Right renal cortex interstitium (tissue), 3 donors: ENCODE measurements at regions not wholly inside any gene's neighbourhood (a gene's known extent, or its start where the extent isn't known, plus 50 kb on each side); places are given as distances from the start of the nearest gene placed in this dataset.

Source experiments
- DNase-seq, 3 donors: peaks; one replicate each; pipeline ENCODE4 v3.0.0-alpha.2; 2013; ENCODE audit warnings: low read depth in 3 of 3, low spot score in 2 of 3

DNA sequence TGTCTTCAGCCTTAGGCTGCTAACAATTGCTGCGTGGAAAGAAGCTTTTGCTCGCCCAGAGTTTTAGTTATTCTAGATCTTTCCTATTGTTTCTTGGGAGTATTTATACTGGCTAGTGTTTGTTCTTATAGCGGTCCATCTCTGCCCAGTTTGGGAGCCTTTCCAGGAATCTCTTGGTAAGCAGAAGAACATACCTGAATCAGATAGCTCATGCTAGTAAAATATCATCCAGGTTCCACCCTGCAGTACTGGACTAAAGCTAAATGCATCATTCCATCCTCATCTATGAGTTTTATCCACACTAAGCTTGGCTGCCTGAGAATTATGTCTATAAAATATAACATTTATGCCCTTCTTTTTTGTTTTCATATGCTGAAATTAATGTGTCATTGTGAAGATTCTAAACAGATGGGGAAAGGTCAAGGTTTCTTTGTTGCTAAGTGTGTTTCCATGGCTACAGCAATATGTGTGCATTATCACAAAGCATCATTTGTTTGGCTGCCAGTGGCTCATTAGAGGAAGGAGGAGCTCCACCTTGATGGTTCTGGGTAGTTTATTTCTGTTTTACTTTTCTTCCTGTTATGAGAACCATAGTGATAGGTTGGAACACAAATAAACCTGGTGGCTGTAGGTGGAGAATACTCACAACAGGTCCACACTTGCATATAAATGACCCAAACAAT lies 182.8 kb downstream of the PIK3C3 start:
- no peak for DNase-seq

DNA sequence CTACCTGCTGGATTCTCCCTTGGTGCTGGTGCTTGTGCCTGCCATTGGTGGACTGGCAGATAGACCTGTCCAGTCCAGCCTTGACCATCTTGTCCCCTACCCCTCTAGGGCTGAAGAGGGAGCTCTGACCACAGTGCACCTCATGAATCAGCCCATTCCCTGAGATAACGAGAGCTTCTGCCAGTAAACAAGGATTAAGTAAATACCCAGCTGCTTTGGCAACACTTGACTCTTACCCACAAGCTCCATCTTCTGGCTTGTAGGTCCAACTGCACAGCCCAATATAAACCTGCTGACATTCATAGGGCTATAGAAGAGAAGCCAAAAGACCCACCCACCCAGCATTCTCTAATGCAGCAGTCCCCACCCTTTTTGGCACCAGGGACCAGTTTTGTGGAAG lies 186.4 kb downstream of the PIK3C3 start:
- no peak for DNase-seq

DNA sequence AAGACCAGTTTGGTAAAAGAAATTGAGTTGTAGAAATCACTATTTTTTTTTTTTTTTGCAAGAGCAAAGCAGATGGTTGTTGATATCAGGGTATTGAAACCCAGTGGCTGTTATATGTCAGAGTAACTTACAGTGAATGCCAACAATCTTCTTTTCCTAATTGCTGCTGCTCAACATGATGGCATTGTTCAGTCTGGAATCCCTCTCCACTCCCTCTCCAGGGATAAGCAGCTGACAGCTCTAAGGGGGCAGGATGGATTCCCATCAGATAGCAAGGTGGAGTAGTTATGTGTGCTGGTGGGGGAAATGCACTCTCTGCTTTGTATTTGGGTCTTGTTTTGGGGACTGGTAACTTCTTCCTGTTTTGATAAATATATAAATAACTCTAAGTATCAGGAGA lies 200.0 kb downstream of the PIK3C3 start:
- DNase-seq = no peak

DNA sequence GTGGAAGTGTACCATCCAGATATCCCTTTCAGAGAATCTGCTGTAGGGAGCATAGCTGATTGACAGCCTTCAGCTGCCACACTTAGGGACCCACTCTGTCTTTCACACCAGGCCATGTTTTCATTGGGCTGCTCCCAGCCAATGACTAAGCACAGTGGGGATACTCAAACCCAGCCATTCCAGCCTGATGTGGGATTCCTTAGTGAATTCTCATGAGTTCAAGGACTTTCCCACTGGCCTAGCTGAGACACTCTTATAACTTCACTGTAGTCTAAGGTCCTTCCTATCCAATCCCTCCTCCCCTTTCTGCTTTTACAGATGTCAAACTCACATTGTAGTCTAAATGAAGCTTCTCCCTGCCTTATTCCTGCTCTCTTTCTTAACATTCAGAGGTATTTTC lies 201.2 kb downstream of the PIK3C3 start:
- DNase-seq = no peak

DNA sequence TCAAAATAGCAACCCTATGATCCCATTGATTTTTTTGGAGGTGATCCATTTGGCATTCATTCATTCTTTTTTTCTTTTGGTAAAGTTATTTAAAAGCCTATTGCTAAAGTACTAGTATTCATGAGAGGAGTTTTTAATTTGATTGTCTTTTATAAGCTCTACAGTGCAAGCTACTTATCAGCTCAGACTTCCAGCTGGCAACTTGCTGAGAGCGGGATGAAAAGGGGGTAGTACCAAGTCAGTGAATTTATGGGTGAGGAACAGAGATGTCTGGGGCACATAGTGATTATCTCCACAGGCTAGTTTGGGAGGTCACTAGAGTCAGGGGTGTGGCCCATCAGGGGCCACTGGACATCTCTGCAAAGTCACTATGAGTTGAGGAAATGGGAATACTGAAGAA lies 202.4 kb downstream of the PIK3C3 start:
- no peak for DNase-seq

DNA sequence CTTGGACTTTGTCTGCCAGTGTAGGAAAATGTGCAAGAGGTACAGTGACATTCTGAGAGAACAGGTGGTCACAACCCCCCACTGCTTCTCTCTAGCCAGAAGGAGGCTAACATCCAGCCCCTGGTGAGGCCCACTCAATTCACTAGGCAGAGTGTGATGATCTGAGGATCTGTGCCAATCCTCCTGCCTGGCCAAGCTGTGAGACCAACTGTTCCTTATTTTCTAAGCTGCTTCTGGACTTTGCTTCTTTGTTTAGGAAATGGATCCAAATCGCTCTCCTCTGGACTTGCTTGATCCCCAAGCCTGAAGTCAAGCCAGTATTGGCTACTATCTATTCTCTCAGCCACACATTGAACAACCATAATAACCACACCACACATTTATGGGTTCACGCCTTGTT lies 202.8 kb downstream of the PIK3C3 start:
- DNase-seq = no peak

DNA sequence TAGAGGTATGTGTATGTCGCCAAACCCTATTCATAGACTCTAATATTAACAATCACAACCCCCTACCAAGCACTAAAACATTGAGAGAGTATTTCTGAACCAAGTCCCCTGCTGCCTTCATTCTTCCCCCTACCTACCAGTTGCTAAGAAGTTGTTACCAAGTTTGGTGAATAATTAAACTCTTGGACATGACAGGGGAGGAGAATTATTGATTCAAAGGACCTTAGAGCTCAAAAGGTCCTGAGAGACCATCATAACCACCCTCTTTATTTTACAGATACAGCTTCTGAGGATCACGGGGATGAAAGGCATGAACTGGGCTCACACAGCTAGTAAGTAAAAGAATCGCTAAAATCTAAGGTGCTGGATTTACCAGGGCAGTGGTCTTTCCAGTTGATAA lies 204.1 kb downstream of the PIK3C3 start:
- no peak for DNase-seq

DNA sequence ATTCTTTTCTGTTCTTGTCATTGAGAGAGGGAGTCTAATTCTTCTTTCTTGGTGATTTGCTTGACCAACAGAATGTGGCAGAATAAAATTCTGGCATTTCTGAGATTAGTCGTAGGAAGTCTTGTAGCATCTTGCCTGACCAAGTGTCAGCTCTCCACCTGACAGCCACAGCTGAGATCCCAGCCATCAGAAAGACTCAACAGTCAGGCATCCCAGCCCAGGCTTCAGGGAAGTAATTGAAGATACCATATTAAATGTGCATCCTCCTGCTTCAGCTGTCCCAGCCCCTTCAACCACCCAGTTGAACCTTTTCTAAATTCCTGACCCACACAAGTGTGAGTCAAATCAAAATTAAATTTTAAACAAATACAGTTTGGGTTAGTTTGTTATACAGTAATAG lies 208.3 kb downstream of the PIK3C3 start:
- no peak for DNase-seq

DNA sequence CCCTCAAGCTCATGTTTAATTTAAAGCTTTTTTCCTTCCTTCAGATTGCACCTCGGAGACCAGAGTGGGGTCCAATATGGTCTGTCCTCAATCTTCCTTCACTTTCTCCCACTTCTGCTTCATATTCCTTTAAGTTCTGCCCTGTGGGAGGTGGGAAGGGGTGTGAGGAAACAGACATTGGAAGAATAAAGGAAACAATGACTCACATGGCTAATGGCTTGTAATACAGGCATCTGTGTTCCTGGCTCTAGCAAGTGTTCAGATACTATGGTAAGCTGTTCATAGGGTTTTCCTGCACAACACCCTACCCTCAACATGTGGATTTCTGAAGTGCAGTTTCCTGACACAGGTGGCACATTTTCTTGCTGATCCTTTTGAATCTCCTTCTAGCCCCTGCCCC lies 209.5 kb downstream of the PIK3C3 start:
- DNase-seq = no peak

DNA sequence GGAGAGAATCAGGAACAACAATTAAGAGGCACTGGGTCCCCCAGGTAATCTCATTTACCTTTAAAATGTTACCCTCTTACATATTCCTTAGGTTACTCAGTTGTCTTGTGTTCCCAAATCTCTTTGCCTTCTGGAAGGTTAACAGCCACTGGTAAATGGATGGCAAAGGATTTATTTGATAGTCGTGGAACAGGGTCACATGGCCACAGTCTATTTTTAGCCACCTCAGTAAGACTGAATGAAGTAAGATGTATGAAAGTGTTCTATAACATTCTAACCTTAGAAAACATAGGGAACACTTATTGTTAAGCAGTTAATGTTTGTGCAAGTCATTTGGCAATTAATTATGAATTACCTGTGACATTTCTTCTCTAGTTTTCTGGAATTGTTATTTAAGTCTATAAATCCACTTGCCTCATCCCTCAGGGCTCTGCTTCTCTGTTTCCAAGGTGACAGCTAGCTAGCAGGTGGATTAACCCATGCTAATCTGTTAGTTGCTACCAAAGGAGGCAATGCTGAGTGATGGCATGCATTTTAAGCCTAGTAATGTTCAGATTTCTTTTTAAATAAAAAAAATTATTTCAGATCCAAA lies 211.0 kb downstream of the PIK3C3 start:
- DNase-seq = no peak

DNA sequence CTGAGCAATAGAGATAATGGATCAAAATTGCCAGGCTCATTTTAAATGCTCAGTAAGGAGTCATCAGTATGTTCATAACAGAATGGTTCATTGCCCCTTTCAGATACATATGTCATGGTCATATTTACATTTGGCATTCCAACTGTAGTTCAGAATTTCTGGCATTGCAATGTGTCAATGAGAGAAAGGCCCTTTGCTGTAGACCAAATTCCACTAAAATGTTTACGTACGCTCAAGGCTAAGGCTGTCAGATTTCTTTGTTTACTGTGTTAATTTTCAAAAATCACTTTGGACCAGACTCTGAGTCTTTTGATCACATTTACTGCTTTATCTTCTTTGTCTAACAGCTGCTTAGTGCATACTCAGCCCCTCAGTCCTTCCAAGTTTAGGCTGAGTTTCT lies 213.5 kb downstream of the PIK3C3 start:
- DNase-seq = no peak

DNA sequence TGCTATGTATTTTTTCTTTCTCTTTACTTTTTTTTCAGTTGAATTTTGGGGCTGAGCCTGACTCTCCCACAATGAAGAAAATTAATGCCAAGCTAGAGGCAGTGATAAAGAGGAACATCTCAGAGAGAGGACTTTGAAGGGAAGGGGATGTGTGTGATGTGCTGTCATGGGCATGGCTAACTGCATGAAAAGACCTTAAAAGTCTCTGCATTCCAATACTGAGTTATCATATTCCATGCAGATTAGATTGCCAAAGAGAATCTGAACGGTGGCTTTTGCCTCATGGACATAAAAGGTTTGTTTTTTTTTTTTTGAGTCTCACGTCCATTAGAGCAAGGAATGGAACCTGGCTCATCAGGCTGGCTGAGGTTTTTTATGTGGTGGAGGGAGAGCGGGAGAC lies 213.9 kb downstream of the PIK3C3 start:
- DNase-seq = no peak

DNA sequence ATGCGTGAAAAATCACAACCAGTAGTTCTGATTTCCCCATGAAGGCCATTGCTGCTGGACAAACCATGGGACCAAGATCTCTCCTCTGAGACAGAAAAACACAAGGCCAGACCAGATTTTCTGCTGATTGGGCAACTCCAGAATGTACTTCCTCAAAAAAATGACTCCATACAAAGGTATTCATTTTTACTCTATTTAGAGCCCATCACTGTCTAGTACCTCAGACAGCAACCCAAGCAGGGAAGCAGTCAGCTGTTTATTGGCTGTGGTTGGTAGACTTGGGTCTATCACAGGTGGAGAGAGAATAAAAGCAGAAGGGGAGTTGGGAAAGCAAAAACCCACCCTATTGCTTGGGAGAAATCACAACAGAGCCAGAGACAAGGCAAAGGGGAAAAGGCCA lies 219.9 kb downstream of the PIK3C3 start:
- DNase-seq = peak; percentile 23 to 41 (median 36)

DNA sequence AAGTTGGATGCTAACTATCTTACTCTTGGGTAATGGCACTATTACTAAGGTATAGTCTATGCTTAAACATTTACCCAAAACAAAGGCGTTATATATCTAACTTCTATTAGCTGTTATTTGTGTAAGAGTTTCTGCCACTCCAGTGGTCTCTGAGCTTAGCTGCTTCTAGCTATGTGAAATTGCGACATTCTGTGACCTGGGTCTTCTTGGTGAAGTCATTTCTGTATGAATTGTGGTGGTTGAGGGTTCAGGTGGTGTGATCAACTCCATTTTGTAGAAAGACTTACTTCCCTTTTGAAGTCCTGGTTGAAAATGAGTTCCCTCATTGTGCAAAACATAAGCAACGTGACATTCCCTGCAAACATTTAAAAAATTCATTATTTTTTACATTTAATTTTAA lies 221.6 kb downstream of the PIK3C3 start:
- no peak for DNase-seq

DNA sequence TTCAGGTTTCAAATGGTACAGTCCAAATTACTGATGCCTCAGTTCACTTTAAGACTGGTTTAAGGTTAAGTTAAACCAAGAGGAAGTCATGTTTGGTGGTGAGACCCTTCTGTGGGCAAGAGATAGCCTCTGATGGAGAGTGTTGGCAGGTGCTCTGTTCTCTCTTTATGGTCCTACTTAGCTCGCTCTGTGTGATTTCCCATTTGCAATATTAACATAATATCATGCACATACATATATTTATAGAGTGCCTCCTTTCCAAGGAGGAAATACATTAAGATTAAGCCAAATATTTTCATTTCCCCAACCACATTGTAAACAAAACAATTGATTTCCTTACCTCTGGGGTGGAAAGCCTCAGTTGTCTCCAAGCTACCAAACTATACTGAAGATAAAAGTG lies 222.4 kb downstream of the PIK3C3 start:
- DNase-seq = no peak

DNA sequence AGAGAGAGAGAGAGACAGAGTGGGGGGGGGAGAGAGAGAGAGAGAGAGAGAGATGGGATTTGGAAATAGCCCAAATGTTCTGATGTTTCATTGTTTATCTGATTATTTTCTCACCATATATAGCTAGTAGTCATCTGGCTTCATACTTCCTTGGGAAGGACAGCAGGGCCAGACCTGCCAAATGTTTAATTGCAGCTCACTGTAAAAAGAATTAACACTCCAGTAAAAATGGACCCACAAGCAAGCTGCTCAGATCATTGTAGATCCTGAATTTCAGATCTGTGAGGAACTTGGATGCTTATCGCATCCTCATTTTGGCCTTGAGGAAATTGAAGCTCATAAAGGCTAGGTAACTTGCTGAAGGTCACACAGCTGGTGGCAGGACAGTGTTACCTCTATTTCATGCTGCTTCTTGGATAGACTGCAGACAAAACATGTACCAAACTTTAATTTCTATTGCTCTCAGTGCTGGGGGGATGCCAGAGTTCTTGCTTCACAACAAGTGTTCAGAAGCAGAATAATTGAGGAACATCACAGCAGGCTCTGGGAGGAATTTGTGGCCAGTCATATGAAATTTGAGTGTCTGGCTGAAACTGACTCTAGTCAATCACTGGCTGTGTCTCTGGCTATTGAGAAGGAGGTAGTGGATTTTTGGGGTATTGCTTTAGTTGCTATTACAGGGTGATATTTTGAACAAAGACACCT lies 223.5 kb downstream of the PIK3C3 start:
- no peak for DNase-seq

DNA sequence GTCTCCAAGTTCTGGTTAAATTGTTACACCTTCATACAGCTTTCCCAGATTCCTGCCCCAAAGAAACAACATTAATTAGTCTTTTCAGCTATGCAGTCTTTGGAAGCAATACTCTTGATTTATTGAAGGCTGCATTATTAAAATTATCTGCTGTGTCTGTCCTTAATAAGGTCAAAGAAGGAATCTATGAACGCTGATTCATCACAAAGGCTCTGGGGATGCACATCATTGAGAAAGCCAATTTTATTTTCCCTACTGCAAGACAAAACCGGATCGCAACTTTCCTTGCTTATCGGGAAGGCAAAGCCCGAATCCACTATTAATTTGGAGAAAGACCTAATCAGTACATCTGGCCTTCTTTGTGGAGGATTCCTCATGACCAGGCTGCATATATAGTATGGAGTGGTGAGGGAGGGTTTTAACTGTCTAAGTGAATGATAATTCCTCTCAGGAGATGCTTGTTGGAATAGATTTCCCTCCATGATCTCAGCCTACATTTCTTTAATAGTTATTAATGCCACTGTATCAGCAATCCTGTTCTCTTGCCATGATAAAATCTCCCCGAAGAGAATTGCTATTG lies 224.6 kb downstream of the PIK3C3 start:
- no peak for DNase-seq

DNA sequence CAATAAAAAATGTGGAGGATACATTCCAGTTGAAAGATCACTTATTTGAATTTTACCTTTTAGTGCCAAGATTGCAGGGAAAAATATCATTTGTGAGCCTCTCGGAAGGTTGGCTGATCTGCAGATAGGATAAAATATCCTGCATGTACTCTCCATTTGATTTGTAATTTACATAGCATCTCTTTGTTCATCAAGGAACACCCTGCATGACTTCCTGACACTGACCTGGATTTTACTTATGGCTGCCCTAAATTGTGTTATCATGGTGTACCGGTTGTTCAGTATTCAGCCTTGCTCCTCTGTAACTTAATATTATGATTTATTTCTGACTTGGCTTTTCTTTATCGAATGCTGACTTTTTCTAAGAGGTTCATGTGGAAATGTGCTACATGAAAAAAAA lies 226.4 kb downstream of the PIK3C3 start:
- no peak for DNase-seq

DNA sequence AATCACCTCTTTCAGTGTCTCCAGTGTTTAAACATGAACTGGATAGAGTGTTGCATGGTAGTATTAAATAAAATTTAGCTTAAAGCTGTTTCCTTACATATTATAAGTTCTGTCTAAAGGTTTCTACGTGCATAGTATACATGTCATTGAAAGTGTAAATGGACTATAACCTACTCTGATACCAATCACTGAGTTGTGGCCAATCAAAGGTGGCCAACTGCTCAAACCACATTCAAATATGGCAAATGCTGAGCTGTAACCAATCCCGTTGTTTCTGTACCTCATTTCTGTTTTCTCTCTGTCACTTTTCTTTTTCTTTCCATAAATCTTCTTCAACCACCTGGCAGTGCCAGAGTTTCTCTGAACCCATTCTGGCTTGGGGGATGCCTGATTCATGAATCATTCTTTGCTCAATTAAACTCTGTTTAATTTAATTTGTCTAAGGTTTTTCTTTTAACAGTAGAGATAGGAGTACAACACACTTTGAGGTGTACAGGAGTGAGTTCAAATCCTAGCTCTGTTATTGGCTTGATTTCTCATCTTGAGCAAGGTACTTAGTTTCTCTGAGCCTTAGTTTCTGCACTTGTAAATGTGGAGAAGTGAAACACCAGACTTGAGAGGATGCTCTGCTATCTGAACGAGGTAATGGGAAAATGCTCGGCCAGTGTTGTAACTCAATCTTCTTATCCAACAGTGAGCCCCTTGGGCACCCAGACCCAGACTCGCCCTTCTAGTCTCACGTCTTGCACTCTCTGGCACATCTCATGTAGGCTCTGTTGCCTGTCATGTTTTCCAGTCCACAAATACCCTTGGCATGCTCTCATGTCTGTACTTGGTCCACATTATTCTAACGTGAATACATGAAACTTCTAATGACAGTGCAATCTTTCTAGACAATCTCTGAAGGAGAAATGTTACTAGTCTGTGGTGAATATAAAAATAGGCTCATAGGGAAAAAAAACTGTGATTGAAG lies 228.0 kb downstream of the PIK3C3 start:
- DNase-seq = no peak

DNA sequence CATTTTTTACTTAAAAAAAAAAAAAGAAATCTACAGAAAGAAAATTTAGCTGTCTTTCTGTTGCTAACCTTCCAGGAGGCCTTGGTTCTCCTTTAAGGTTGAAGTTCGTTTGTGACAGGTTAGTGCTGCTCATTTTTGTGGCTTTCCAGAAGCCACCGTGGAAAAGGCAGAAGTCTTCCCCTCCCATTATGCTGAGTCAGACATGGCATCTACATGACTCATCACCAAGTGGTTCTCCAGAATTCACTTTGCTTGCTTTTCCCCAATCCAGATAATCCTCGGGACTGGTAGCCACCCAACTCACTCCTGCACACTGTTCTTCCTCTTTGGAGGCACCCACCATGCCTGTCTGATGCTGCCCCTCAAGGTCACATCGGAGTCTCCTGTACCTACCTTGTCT lies 228.7 kb downstream of the PIK3C3 start:
- DNase-seq = no peak
